Hindlimb muscle (tissue), 1 donor: ENCODE measurements at regions not wholly inside any gene's neighbourhood (a gene's known extent, or its start where the extent isn't known, plus 50 kb on each side); places are given as distances from the start of the nearest gene placed in this dataset.
"Not testable (repeated sequence)": the region's sequence is repeated elsewhere in the genome, so short reads cannot be mapped to it uniquely, and the experiment has no call there.

Experiments used
- DNase-seq: peaks from one replicate; pipeline ENCODE4 v3.0.0-alpha.2; 2013

DNA sequence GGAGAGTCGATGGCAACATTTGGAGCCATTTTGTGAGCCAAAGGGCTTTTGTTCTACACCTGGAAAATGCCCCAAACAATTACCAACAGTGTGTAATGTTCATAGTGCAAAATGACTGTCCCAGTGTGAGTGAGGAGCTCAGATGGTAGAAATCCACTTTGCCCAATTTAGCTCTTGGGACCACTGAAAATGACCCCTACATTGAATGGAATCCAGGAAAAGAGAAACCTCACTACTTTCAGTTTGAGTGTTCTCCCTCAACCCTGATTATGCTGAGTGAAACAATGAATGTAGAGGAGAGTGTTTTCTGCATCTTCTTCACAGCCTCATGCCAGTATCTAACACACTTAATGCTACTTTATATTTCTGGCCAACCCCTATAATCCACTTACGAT is 84.9 kb upstream of the NRN1 start:
- no peak for DNase-seq

DNA sequence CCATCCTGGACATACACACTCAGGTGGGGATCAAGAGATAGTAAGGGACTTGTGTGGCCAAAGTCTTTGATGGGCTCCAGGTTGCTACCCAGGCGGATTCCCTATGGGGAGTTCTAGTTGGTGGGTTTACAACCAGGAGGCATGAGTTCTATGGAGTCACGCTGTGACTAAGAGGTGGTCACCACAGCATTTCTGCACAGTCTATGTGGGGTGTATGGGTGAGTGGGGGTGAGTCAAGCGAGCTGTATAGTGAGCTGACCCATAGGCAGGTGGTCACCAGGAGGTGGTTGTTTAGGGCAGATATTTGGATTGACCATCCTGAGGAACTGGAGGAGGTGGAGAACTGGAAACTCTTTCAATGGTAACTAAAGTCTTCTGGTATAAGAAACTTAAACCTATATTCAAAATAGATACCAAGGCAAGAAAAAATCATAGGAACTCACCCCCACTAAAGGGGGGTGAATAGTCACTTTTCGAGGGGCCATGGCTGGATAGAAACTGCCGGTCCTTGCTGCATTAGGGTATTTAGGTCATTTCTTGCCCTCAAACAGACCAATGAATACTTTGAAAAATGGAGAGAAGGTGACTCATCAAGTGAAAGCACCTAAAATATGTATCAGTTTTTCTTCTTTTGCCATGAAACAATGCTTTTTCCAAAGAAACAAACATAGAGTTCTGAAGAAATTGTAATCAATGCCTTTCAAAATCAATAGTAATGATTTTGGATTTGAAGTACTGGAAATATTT is 84.3 kb upstream of the NRN1 start:
- DNase-seq, result no peak

DNA sequence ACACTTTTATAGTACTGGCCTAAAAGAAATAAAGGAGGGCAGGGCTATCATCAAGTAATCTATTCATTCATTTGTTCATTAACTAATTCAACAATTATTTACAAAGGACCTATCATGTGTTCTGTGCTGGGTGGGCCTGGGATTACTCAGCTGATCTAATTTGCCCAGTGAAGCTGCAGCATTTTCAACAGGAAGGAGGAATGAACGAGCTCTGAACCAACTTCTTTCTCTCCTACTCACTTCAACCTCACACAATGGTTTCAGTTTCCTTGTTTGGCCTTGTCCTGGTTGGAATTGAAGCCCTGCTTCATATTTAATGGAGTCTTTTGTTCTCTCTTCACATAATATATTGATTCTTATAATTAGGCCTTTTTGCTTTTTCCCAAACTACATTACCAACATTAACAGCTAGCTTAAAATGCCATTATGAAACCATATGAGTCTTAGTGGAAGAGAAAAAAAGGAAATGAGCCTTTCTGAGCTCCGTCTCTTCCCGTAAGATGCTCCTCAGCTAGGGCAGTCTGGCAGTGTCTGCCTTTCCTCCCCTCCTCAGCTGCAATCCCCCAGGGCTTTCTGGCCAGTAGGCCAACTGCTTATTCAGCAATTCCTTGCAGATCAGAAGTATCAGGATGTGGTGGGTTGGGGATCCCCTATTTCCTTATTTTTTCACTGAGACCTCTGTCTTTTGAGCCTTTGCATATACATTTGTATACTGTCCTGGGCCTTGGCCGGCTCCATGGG is 79.4 kb upstream of the NRN1 start:
- peak; percentile 11 for DNase-seq

DNA sequence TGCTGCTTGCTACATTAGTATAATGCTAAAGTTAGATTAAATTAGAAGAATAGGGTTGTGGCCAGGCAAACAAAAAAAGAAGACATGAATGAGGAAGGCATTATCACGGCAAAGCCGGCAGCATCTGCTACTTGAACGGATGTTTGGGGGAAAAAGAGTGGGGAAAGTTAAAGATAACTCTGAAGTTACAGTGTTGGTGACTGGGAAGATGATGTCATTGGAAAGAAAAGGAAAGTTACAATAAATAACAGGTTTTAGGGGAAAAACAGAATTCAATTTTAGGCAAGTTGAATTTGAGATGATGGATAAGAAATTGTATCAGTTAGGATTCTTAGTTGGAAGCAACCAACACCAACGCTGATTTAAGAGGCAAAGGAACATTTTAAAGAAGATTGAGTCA is 74.2 kb upstream of the NRN1 start:
- DNase-seq, result no peak

DNA sequence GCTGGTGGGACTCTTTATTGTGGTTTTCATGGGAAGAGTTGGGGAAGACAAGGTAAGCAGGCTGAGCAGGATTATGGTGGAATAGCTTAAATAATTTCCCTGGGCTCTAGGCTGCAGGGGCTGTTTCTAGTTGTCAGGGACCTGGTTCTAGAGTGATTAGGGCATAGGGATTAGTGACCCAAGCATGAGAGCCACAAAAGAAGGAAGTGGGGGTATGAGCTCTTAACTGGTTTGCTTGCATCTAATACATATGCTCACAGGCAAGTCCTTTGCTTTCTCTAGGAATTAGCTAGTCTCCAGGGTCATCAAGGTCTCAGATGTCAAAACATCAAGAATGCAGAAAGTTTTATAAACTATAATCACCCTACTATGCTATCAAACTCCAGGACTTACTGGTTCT is 67.5 kb upstream of the NRN1 start:
- no peak for DNase-seq

DNA sequence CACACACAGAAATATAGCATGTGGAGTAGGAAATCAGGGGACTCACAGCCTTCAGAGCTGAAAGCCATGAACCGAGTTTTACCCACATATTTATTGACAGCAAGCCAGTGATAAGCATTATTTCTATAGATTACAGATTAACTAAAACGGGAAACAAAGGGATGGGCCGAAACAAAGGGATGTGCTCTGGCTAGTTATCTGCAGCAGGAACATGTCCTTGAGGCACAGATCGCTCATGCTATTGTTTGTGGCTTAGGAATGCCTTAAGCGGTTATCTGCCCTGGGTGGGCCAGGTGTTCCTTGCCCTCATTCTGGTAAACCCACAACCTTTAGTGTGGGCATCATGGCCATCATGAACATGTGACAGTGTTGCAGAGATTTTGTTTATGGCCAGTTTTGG is 61.4 kb upstream of the NRN1 start:
- DNase-seq, result not testable (repeated sequence)

DNA sequence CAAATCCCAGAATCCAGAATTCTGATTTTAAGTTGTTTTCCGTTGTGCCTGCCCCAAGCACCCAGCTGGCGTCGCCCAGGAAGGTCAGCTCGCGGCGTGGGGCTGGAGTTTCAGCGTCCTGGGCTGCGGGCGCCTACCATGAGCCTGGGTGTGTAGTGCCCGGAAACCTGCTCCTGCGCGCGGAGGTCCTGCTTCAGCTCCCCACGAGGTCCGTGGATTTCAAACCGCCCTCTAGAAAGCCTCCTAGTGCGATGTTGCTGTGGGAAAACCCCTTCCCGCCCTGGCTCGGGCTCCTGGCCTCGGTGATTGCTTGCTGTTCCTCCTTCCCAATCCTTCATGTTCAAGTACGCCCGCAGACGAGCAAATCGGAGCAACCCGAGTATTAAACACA is 51.3 kb upstream of the NRN1 start:
- DNase-seq, result no peak

DNA sequence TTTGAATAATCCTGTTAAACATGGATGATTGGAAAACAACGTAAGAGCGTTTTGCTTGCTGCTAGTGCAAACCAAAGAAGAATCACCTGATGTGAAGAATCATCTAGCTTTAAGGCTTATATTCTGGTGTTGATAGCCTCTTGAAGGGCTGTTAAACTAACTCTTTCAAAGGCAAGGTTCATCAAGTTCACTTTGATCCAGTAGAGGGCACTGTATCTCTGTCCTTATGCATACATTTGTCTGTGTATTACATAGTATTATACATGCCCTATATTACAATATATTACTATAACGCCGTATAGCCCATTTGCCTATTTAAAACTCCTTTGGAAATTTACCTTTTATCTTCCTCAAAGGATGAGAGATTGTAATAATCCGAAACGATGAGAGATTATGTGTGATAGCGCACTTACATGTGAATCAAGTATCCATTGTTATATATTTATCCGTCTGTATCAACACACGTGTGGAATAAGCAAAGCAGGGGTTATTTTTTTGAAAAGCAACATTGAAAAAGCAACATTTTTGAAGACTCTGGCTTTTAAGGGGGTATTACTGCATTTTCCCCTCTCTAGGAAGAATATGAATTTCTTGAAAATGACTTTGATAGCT is 50.8 kb upstream of the NRN1 start:
- peak; percentile 54 for DNase-seq
